ENCODE measurements at regions not wholly inside any gene's neighbourhood (a gene's known extent, or its start where the extent isn't known, plus 50 kb on each side); places are given as distances from the start of the nearest gene placed in this dataset.

DNA sequence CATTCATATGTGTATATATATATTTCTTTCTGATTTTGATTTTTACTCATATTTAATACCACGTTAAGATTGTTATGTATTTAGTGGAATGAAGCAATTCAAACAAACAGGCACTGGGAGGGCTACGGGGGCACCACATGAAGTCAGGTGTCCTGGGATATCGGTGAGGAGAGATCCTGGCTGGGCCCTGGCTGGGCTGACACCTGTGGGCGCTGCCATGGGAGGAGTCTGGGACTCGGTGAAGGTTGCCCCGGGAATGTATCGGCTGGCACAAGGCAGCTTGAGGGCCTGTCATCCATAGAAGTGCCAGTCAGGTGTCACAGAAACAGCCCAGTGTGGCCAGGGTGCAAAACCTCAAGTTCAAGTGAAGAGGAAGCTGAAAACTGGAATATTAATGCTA is 766.9 kb upstream of the ARPP21 start:
- dilution Hi-C loops (cut with MboI; ENCODE audit: extremely low pct_ligation_motif_present, low sequenced_read_pairs), result no loop called here
- DNase-seq (ENCODE audit: low read depth, low spot score), result no peak

More for the DNA sequence above, 766.9 kb upstream of the ARPP21 start:
- Histone ChIP-seq H3K4me2 (ENCODE audit: insufficient read depth, low read length) (no peak overlapping the region), H3K4me3 (replicated peaks in 1 of 3; ENCODE audit: insufficient read depth in 1 of 3, low read depth in 1 of 3, low read length in 3 of 3) (no peak overlapping the region), H2AFZ (ENCODE audit: low read depth, low read length) (no peak overlapping the region), H3K79me2 (ENCODE audit: control insufficient read depth, insufficient read depth, low read length) (no peaks in the 10 kb centered on the region), H3K27ac (ENCODE audit: insufficient read depth, low read depth, low read length) (no peak overlapping the region), H3K36me3 (ENCODE audit: control insufficient read depth in 2 of 2, extremely low read depth in 1 of 2, insufficient read depth in 2 of 2, low read length in 2 of 2) (no peaks in the 10 kb centered on the region), H3K4me1 (ENCODE audit: control insufficient read depth, extremely low read depth, insufficient read depth, low read length) (no peaks in the 10 kb centered on the region), H3K27me3 (ENCODE audit: control insufficient read depth in 2 of 2, insufficient read depth in 2 of 2, low read length in 2 of 2) (no peaks in the 10 kb centered on the region), H4K20me1 (replicated peaks; ENCODE audit: control insufficient read depth, extremely low read depth, insufficient read depth, low read length) (no peaks in the 10 kb centered on the region), H3K9ac (replicated peaks; ENCODE audit: extremely low read depth, insufficient read depth, low read length) (no peak overlapping the region), H3K9me3 (replicated peaks; ENCODE audit: control insufficient read depth, insufficient read depth, low read length) (no peaks in the 10 kb centered on the region), H3K9me1 (replicated peaks; ENCODE audit: control insufficient read depth, extremely low read depth, insufficient read depth, low read length) (no peaks in the 10 kb centered on the region)
- POLR2A ChIA-PET, result no interaction called here
- FAIRE-seq, result no peak
- no TSS peak for BruUV-seq (replicated peaks)
- CTCF ChIA-PET, result no interaction called here
- intact Hi-C loops (cut with micrococcal nuclease), result no loop called here
- TF ChIP-seq GATA2 (IDR thresholded peaks at IDR 0.05; ENCODE audit: insufficient read depth, insufficient read length, low read depth, low read length) (no peak), EZH2 (IDR thresholded peaks at IDR 0.05; ENCODE audit: borderline replicate concordance, low read depth, low read length, severe bottlenecking) (no peak), MYC (IDR thresholded peaks at IDR 0.05; ENCODE audit: low read depth, low read length) (no peak), POLR2AphosphoS5 (IDR thresholded peaks at IDR 0.05; ENCODE audit: insufficient read depth, low read depth, low read length) (no peak), POLR2A (IDR thresholded peaks at IDR 0.05; ENCODE audit: low read depth, low read length) (no peak), JUN (IDR thresholded peaks at IDR 0.05; ENCODE audit: borderline replicate concordance, insufficient read depth, insufficient read length, low read depth) (no peak), FOS (IDR thresholded peaks at IDR 0.05; ENCODE audit: borderline replicate concordance, insufficient read depth, low read length) (no peak)
- TF ChIP-seq, protein P1, sequence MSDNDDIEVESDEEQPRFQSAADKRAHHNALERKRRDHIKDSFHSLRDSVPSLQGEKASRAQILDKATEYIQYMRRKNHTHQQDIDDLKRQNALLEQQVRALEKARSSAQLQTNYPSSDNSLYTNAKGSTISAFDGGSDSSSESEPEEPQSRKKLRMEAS (IDR thresholded peaks at IDR 0.05; ENCODE audit: insufficient read depth, insufficient read length), result no peak
- TF ChIP-seq, protein P2, sequence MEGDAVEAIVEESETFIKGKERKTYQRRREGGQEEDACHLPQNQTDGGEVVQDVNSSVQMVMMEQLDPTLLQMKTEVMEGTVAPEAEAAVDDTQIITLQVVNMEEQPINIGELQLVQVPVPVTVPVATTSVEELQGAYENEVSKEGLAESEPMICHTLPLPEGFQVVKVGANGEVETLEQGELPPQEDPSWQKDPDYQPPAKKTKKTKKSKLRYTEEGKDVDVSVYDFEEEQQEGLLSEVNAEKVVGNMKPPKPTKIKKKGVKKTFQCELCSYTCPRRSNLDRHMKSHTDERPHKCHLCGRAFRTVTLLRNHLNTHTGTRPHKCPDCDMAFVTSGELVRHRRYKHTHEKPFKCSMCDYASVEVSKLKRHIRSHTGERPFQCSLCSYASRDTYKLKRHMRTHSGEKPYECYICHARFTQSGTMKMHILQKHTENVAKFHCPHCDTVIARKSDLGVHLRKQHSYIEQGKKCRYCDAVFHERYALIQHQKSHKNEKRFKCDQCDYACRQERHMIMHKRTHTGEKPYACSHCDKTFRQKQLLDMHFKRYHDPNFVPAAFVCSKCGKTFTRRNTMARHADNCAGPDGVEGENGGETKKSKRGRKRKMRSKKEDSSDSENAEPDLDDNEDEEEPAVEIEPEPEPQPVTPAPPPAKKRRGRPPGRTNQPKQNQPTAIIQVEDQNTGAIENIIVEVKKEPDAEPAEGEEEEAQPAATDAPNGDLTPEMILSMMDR (IDR thresholded peaks at IDR 0.05; ENCODE audit: extremely low read depth in 1 of 2, insufficient read depth in 1 of 2, low read depth in 1 of 2, low read length in 2 of 2), result no peak

Measured in endothelial cell of umbilical vein (primary cell).